Thyroid gland (tissue), 4 donors: ENCODE measurements at regions not wholly inside any gene's neighbourhood (a gene's known extent, or its start where the extent isn't known, plus 50 kb on each side); places are given as distances from the start of the nearest gene placed in this dataset.

Experiments used
- CTCF ChIP-seq, 6 experiments: fragments of 200-600 bp in 3 of 6; fragments of 450-650 bp in 3 of 6; sonication (generic) in 3 of 6; IDR thresholded peaks; one replicate each; pipeline ENCODE4 v1.5.1; 2016 to 2019; ENCODE audit warnings: antibody characterized with exemption in 6 of 6, mild to moderate bottlenecking in 2 of 6, inconsistent platforms in 1 of 6, moderate library complexity in 1 of 6
- POLR2A ChIP-seq, 2 donors: fragments of 450-650 bp; IDR thresholded peaks; one replicate each; pipeline ENCODE4 v1.6.1; 2017; ENCODE audit warnings: antibody characterized with exemption in 2 of 2, mild to moderate bottlenecking in 2 of 2, moderate library complexity in 1 of 2

- TF ChIP-seq CTCF (IDR thresholded peaks at IDR 0.05) (no peak), POLR2A (IDR thresholded peaks at IDR 0.05) (no peak)
Measured at GRCh38 chr6:16849280-16849987, 88.2 kb upstream of the ATXN1 start.
